ENCODE measurements at regions not wholly inside any gene's neighbourhood (a gene's known extent, or its start where the extent isn't known, plus 50 kb on each side); places are given as distances from the start of the nearest gene placed in this dataset.

GRCh38 chr6:168250250-168250649 lies 69.3 kb downstream of the DACT2 start:
- TF ChIP-seq POLR2AphosphoS5 (IDR thresholded peaks at IDR 0.05) (no peak), CTCF (IDR thresholded peaks at IDR 0.05) (no peak)
